ENCODE measurements at regions not wholly inside any gene's neighbourhood (a gene's known extent, or its start where the extent isn't known, plus 50 kb on each side); places are given as distances from the start of the nearest gene placed in this dataset.

- Histone ChIP-seq H3K4me3 (no peak overlapping the region), H3K27me3 (no peaks in the 10 kb centered on the region), H3K4me1 (no peaks in the 10 kb centered on the region), H3K36me3 (no peaks in the 10 kb centered on the region), H3K9me3 (no peaks in the 10 kb centered on the region), H3K27ac (replicated peaks in 1 of 4) (no peak overlapping the region)
- 76% methylated on average over 2 of the region's 2 CpGs for WGBS
- DNase-seq (ENCODE audit: extremely low spot score): no peak
- TF ChIP-seq CTCF (IDR thresholded peaks at IDR 0.05): no peak
- no peak for TF ChIP-seq POLR2AphosphoS5 (IDR thresholded peaks at IDR 0.05)
- TF ChIP-seq POLR2A (IDR thresholded peaks at IDR 0.05; ENCODE audit: low read depth): no peak
- TF ChIP-seq EP300 (IDR thresholded peaks at IDR 0.05): no peak
- intact Hi-C loops (cut with DNase I): no loop called here
Measured at GRCh38 chr13:57568865-57569264, 62.7 kb upstream of the PCDH17 start.

GRCh38 chr13:57569986-57570385 is 61.6 kb upstream of the PCDH17 start:
- H3K27ac ChIP-seq (replicated peaks in 1 of 4): no peak overlapping the region
- intact Hi-C loops (cut with DNase I): no loop called here
- no peak for DNase-seq (ENCODE audit: extremely low spot score)
- H3K9me3 ChIP-seq: no peaks in the 10 kb centered on the region
- TF ChIP-seq POLR2AphosphoS5 (IDR thresholded peaks at IDR 0.05) (no peak), POLR2A (IDR thresholded peaks at IDR 0.05; ENCODE audit: low read depth) (no peak), CTCF (IDR thresholded peaks at IDR 0.05) (no peak), EP300 (IDR thresholded peaks at IDR 0.05) (no peak)
- H3K4me3 ChIP-seq: no peak overlapping the region
- H3K4me1 ChIP-seq: no peaks in the 10 kb centered on the region
- WGBS: 50% methylated on average over 1 of the region's 1 CpG
- H3K27me3 ChIP-seq: no peaks in the 10 kb centered on the region
- no peaks in the 10 kb centered on the region for H3K36me3 ChIP-seq

All from esophagus muscularis mucosa (tissue), 4 donors.